ENCODE measurements at regions not wholly inside any gene's neighbourhood (a gene's known extent, or its start where the extent isn't known, plus 50 kb on each side); places are given as distances from the start of the nearest gene placed in this dataset.

DNA sequence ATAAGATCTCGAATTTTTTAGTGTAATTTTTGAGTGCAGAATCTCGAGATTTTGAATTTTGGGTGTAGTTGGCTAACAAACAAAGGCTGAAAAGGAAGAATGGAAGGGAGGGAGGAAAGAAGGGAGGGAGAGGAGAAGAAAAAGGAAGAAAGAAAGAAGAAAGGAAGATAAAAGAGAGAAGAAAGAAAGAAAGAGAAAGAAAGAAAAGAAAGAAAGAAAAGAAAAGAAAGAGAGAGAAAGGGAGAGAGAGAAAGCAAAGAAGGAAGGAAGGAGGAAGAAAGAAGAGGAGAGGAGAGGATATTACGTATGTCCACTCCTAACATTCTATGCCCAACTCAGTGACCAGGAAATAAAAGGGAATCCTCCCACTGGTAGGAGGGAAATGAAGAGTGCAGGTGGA, 169.6 kb downstream of the TBXT start:
- TF ChIP-seq, protein P1, sequence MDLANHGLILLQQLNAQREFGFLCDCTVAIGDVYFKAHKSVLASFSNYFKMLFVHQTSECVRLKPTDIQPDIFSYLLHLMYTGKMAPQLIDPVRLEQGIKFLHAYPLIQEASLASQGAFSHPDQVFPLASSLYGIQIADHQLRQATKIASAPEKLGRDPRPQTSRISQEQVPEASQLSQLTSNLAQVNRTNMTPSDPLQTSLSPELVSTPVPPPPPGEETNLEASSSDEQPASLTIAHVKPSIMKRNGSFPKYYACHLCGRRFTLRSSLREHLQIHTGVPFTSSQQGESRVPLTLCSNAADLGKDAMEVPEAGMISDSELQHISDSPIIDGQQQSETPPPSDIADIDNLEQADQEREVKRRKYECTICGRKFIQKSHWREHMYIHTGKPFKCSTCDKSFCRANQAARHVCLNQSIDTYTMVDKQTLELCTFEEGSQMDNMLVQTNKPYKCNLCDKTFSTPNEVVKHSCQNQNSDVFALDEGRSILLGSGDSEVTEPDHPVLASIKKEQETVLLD (CRISPR knock-in tag; IDR thresholded peaks at IDR 0.05; ENCODE audit: low read depth): no peak
- TF ChIP-seq ZSCAN12 (CRISPR knock-in tag; IDR thresholded peaks at IDR 0.05) (no peak), ZNF75D (CRISPR knock-in tag; IDR thresholded peaks at IDR 0.05; ENCODE audit: borderline replicate concordance) (no peak), PCBP1 (IDR thresholded peaks at IDR 0.05; ENCODE audit: borderline replicate concordance, low read depth, low read length) (no peak), ZNF34 (CRISPR knock-in tag; IDR thresholded peaks at IDR 0.05; ENCODE audit: borderline replicate concordance) (no peak), MYC (CRISPR knock-in tag; IDR thresholded peaks at IDR 0.05; ENCODE audit: borderline replicate concordance) (no peak), ZNF629 (CRISPR knock-in tag; conservative IDR thresholded peaks at IDR 0.05) (no peak), NONO (IDR thresholded peaks at IDR 0.05) (no peak), NONO (CRISPR knock-in tag; conservative IDR thresholded peaks at IDR 0.05) (no peak), KLF11 (CRISPR knock-in tag; IDR thresholded peaks at IDR 0.05) (no peak), GATA4 (IDR thresholded peaks at IDR 0.05; ENCODE audit: borderline replicate concordance, low read depth) (no peak), ZFP1 (CRISPR knock-in tag; IDR thresholded peaks at IDR 0.05) (no peak)
- TF ChIP-seq, protein P2, sequence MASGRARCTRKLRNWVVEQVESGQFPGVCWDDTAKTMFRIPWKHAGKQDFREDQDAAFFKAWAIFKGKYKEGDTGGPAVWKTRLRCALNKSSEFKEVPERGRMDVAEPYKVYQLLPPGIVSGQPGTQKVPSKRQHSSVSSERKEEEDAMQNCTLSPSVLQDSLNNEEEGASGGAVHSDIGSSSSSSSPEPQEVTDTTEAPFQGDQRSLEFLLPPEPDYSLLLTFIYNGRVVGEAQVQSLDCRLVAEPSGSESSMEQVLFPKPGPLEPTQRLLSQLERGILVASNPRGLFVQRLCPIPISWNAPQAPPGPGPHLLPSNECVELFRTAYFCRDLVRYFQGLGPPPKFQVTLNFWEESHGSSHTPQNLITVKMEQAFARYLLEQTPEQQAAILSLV (CRISPR knock-in tag; IDR thresholded peaks at IDR 0.05; ENCODE audit: borderline replicate concordance): no peak
- TF ChIP-seq, protein P3, sequence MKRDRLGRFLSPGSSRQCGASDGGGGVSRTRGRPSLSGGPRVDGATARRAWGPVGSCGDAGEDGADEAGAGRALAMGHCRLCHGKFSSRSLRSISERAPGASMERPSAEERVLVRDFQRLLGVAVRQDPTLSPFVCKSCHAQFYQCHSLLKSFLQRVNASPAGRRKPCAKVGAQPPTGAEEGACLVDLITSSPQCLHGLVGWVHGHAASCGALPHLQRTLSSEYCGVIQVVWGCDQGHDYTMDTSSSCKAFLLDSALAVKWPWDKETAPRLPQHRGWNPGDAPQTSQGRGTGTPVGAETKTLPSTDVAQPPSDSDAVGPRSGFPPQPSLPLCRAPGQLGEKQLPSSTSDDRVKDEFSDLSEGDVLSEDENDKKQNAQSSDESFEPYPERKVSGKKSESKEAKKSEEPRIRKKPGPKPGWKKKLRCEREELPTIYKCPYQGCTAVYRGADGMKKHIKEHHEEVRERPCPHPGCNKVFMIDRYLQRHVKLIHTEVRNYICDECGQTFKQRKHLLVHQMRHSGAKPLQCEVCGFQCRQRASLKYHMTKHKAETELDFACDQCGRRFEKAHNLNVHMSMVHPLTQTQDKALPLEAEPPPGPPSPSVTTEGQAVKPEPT (CRISPR knock-in tag; IDR thresholded peaks at IDR 0.05; ENCODE audit: low read depth): no peak
- TF ChIP-seq, protein P4, sequence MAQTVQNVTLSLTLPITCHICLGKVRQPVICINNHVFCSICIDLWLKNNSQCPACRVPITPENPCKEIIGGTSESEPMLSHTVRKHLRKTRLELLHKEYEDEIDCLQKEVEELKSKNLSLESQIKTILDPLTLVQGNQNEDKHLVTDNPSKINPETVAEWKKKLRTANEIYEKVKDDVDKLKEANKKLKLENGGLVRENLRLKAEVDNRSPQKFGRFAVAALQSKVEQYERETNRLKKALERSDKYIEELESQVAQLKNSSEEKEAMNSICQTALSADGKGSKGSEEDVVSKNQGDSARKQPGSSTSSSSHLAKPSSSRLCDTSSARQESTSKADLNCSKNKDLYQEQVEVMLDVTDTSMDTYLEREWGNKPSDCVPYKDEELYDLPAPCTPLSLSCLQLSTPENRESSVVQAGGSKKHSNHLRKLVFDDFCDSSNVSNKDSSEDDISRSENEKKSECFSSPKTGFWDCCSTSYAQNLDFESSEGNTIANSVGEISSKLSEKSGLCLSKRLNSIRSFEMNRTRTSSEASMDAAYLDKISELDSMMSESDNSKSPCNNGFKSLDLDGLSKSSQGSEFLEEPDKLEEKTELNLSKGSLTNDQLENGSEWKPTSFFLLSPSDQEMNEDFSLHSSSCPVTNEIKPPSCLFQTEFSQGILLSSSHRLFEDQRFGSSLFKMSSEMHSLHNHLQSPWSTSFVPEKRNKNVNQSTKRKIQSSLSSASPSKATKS (CRISPR knock-in tag; IDR thresholded peaks at IDR 0.05): no peak
